ENCODE measurements at regions not wholly inside any gene's neighbourhood (a gene's known extent, or its start where the extent isn't known, plus 50 kb on each side); places are given as distances from the start of the nearest gene placed in this dataset.

DNA sequence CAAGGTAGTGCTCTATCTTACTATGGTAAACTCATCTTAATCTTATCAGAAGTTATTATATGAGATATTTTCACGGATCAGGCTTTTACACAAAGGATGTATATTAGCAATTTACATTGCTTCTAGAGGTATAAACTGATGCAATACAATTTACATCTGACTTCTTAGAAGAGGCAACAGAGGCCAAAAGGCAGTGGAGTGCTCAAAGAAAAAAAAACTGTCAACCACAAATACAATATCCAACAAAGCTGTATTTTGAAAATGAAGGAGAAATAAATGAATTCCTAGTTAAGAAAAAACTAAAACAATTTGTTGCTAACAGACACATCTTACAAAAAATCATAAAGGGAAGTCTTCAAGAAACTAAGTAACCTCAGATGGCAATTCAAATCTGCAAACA is 1031.5 kb upstream of the CNTNAP5 start:
- no peak for DNase-seq (ENCODE audit: low spot score)

DNA sequence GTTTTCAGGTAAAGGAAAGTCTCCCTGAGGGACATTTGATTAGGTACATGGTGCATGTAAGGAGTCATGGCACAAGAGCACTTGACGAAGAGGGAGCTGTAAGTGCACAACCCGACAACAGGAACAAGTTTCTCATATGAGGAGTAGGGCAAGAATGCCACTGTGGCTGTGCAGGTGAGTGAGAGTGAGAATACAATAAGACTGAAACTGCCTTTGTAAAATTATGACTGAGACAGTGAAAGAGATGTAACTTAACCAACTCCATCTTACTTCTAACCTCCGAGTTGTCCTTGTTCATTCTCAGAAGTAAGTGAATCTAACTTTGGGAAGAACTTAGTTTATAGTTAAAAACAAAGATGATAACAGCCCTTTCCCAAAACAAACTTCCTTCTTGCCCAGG is 1025.8 kb upstream of the CNTNAP5 start:
- DNase-seq (ENCODE audit: low spot score): no peak

DNA sequence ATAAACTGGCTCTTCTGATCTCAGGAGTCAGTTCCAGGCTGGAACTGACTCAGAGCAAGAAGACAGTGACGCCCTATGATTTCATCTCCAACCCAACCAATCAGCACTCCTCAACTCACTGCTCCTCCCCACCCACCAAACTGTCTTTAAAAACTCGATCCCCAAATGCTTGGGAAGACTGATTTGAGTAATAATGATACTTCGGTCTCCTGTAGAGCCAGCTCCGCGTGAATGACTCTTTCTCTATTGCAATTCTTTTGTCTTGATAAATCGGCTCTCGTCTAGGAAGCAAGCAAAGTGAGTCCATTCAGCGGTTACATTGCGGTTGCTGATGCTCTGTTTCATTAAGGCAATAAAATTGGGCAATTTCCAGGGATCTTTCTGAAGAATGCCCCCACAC is 1025.3 kb upstream of the CNTNAP5 start:
- no peak for DNase-seq (ENCODE audit: low spot score)

DNA sequence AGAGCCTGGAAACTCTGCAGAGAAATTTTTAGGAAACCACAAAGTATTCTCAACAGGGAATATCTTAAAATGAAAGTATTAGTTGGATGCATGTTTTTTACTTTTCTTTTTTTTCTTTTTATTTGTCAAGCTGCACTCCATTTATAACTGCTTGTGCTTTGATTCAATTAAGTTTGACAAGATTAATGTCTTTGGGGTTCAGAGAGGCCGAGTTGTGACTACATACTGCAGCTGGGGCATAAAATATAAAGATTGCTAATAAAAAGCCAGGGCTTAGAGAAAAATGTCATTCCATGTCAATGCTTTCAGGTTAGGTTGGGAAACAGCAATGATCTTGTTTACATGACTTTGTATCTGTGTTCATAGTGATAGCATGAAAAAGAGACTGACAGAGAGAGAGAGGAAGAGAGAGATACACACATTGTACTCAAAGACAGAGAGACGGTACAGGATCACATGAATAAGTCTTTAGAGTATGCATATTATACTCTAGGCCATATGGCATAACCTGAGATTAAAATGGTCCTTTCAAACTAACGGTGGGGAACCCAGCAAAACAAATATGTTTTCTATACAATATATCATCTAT is 1022.3 kb upstream of the CNTNAP5 start:
- no peak for DNase-seq (ENCODE audit: low spot score)

GRCh38 chr2:123015186-123015585 is 1009.9 kb upstream of the CNTNAP5 start:
- no peak for DNase-seq (ENCODE audit: low spot score)

DNA sequence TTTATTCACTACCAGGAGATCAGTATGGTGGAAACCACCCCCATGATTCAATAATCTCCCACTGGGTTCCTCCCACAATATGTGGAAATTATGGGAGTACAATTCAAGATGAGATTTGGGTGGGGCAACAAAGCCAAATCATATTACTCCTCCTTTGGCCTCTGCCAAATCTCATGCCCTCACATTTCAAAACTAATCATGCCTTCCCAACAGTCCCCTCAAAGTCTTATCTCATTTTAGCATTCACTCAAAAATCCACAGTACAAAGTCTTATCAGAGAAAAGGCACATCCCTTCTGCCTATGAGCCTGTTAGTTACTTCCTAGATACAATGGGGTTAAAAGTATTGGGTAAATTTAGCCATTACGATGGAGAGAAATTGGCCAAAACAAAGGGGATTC is 989.5 kb upstream of the CNTNAP5 start:
- DNase-seq (ENCODE audit: low spot score): no peak

- no peak for DNase-seq (ENCODE audit: low spot score)
Measured at GRCh38 chr2:123036300-123036699, 988.8 kb upstream of the CNTNAP5 start.

DNA sequence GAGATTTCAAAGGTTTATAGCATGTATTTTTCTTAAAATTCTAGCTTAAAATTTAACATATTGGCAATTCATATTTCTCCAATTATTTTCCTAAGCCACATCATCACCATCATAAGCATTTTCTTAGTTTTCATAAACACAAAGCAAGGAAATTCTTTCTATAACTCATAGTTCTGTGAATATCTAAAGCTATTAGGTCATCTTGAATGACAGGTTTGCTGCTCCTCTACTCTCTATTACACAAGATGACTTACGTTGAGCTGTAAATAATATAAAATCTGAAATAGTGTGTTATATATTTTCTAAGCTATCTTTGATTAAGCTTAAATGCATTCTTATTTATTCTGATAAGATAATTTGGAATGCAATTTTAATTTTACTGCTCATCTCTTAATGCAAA is 984.6 kb upstream of the CNTNAP5 start:
- no peak for DNase-seq (ENCODE audit: low spot score)

GRCh38 chr2:123043458-123043857 is 981.6 kb upstream of the CNTNAP5 start:
- no peak for DNase-seq (ENCODE audit: low spot score)

- DNase-seq (ENCODE audit: low spot score): no peak
Measured at GRCh38 chr2:123045713-123046112, 979.4 kb upstream of the CNTNAP5 start.

DNA sequence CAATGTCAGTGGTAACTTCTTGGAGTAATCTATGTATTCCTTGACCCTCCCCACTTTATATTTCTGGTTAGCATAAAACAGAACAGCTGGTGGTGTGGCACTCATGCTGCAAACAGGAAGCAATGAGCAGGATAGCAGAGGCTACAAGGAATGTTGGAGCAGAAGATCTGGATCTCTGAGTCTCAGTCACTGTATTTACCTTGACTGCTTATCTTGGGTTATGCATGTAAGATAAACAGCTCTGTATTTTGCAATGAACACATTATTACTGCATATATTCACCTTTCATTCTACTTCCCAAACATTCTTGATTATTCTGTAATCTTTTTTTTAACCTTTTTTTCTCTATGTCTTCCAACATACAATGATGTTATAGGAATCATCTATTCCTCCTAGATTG is 977.9 kb upstream of the CNTNAP5 start:
- DNase-seq (ENCODE audit: low spot score): no peak

GRCh38 chr2:123051136-123051535 is 974.0 kb upstream of the CNTNAP5 start:
- no peak for DNase-seq (ENCODE audit: low spot score)

DNA sequence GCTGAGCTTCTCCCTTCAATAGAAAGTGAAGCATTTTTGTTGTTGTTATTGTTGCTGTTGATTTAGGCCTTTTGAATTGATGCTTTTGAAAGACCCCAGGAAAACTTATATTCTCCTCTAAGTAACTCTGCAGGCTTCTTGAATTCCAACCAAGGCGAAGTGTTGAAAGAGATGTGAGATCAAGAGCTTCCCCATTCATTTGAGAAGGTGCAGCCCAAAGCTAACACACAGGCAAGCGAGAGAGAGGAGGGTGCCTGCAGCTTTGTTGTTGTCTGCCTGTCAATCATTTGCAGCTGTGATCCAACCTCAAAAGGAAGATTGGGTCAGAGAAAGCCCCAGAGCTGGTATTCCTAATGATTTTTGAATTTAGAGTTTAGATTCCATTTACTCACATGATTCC is 963.6 kb upstream of the CNTNAP5 start:
- DNase-seq (ENCODE audit: low spot score): no peak

DNA sequence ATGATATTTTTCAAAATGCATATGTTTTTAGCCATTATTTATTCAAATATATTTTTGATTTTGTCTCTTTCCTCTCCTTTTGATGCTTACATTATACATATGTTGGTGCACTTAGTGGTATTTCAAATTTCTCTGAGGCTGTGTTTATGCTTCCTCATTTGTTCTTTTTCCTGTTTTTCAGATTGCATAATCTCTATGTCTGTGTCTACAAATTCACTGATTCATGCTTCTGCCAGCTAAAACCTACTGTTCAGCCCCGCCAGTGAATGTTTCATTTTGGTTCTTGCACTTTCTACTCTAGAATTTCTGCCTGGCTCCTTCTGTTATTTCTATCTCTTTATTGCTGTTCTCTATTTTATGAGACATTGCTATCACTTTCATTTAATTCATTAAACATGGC is 951.7 kb upstream of the CNTNAP5 start:
- no peak for DNase-seq (ENCODE audit: low spot score)

- DNase-seq (ENCODE audit: low spot score): no peak
Measured at GRCh38 chr2:123073956-123074355, 951.1 kb upstream of the CNTNAP5 start.

DNA sequence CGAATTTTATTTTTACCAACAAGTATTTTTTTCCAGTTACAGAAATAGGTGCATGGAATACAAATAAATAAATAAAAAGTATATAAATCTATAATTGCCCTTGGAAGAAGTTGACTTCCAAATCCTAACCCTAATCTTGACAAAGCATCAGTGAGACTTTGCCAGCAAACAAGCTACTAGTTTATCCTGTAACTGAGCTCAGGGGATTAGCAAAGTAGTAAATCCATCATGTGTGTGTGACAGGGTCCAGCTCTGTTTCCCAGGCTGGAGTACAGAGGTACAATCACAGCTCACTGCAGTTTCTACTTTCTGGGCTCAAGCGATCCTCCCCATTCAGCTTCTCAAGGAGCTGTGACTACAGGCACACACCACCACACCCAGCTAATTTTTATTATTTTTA is 948.0 kb upstream of the CNTNAP5 start:
- DNase-seq (ENCODE audit: low spot score): no peak

GRCh38 chr2:123080331-123080730 is 944.8 kb upstream of the CNTNAP5 start:
- no peak for DNase-seq (ENCODE audit: low spot score)

- DNase-seq (ENCODE audit: low spot score): no peak
Measured at GRCh38 chr2:123085484-123085883, 939.6 kb upstream of the CNTNAP5 start.

DNA sequence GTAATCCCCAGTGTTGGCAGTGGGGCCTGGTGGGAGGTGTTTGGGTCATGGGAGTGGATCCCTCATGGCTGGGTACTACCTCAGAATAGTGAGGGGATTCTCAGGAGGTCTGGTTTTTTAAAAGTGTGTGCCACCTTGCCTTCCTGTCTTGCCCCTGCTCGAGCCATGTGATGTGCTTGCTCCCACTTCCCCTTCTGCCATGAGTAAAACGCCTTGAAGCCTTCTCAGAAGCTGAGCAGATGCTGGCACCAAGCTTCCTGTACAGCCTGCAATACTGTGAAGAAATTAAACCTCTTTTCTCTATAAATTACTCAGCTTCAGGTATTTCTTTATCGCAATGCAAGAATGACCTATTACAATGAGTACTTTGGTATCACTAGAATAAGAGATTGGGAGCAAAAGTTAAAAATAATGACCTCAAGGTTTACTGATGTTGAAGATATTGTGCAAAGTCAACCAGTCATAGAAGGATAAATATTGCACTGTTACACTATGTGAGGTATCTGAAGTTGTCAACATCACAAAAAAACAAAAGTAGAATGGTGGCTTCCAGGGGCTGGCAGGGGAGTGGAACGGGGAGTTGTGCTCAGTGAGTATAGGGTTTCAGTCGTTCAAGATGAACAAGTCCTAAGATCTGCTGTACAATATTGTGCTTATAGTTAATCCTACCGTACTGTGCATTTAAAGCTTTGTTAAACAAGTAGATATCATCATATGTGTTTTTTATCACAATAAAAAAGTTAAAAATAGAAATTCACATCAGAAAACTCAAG is 938.3 kb upstream of the CNTNAP5 start:
- DNase-seq (ENCODE audit: low spot score): no peak

DNA sequence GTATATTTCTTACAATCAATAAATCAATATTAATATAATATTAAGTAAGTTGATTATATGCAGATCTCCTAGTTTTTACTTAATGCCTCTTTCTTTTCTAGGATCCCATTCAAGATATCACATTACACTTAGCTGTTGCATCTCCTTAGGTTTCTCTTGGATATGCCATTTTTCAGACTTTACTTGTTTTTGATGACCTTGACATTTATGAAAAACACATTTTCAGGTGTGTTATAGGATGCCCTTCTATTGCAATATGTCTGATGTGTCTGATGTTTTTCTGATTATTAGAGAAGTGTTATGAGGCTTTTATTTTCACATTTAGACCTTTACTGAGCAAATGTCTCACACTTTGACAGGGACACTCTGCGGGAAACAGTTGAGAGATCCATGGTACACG is 933.6 kb upstream of the CNTNAP5 start:
- DNase-seq (ENCODE audit: low spot score): no peak

DNA sequence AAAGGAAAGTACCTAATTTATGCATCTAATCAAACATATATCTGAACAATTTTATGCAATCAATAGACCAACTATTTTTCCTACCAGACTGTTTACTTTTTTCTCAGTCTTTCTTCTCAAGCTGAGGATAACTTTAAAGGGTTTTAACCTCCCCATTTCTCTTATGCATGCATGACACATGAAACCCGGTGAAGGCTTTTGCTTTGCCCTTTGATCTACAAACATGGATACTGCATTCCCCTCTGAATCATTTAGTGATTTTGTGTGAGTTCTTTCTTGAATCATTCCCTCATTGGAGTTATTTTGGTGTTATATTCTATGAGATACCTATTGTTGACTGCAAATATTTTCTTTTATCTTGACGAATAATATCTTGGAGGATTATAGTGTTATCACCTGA is 931.9 kb upstream of the CNTNAP5 start:
- DNase-seq (ENCODE audit: low spot score): no peak

GRCh38 chr2:123095219-123095835 is 929.8 kb upstream of the CNTNAP5 start:
- DNase-seq (ENCODE audit: low spot score): no peak

- DNase-seq (ENCODE audit: low spot score): no peak
Measured at GRCh38 chr2:123098619-123099018, 926.5 kb upstream of the CNTNAP5 start.

GRCh38 chr2:123101434-123101833 is 923.7 kb upstream of the CNTNAP5 start:
- DNase-seq (ENCODE audit: low spot score): no peak

Data from SW480 (cell line).